ENCODE measurements at regions not wholly inside any gene's neighbourhood (a gene's known extent, or its start where the extent isn't known, plus 50 kb on each side); places are given as distances from the start of the nearest gene placed in this dataset.

GRCh38 chr2:120523766-120524165 is 177.8 kb downstream of the INHBB start:
- TF ChIP-seq POLR2A (IDR thresholded peaks at IDR 0.05; ENCODE audit: low read depth, low read length) (no peak), PBX3 (IDR thresholded peaks at IDR 0.05; ENCODE audit: insufficient replicate concordance, low read depth, low read length) (no peak), CUX1 (IDR thresholded peaks at IDR 0.05; ENCODE audit: insufficient replicate concordance, low read depth, low read length) (no peak), CBFB (IDR thresholded peaks at IDR 0.05; ENCODE audit: low read depth) (no peak), PAX8 (IDR thresholded peaks at IDR 0.05) (no peak), ATF3 (IDR thresholded peaks at IDR 0.05; ENCODE audit: borderline replicate concordance, extremely low read depth, low read depth, low read length) (no peak), EZH2 (IDR thresholded peaks at IDR 0.05; ENCODE audit: borderline replicate concordance, control insufficient read depth, low read depth, low read length) (no peak), CTCF (IDR thresholded peaks at IDR 0.05 in 2 of 3, conservative IDR thresholded peaks at IDR 0.05 in 1 of 3; ENCODE audit: control insufficient read depth in 2 of 3, extremely low read depth in 1 of 3, insufficient read depth in 1 of 3, low read depth in 3 of 3, low read length in 3 of 3) (no peak), PML (IDR thresholded peaks at IDR 0.05; ENCODE audit: low read length) (no peak)

Data from GM12878 (cell line).